HTR-8/SVneo (cell line): ENCODE measurements at regions not wholly inside any gene's neighbourhood (a gene's known extent, or its start where the extent isn't known, plus 50 kb on each side); places are given as distances from the start of the nearest gene placed in this dataset.

ENCODE experiments used
- DNase-seq: peaks from one replicate; pipeline ENCODE4 v3.0.0; 2011; ENCODE audit warnings: low spot score, mixed read lengths; ENCODE audit not compliant: insufficient read length
- FAIRE-seq: peaks from 2 replicates; lab custom pipeline; 2011; peaks lifted over from hg19 to GRCh38; lab: Jason Lieb, UNC

DNA sequence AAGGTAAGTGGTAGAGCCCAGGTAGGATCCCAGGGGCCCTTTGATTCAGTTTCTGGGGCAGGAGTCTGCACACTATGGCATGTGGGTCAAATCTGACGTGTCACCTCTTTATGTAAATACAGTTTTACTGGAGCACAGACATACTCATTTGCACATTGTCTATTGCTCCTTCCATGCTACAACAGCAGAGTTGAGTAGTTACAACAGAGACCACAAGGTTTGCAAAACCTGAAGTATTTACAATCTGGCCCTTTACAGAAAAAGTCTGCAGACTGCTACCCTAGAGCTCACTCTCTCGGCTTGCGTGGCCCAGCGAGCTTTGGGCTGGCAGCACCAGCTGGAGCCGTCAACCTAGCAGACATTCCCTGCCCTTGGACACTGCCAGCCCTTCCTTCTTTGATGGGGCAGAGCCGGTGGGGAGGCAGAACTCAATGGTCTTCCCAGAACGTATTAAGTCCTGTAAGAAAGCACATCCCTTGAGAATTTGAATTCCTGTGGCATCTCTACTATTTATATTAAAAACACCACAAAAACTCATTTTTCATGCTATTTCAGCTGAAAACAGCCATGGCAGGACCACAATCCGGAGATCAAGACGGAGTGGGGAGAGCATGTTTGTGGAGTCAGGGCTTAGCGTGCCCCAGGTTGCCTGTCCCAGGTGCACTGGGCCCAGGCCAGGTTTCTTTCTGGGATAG lies 133.1 kb upstream of the NUDT7 start:
- DNase-seq (no peak), FAIRE-seq (no peak)

DNA sequence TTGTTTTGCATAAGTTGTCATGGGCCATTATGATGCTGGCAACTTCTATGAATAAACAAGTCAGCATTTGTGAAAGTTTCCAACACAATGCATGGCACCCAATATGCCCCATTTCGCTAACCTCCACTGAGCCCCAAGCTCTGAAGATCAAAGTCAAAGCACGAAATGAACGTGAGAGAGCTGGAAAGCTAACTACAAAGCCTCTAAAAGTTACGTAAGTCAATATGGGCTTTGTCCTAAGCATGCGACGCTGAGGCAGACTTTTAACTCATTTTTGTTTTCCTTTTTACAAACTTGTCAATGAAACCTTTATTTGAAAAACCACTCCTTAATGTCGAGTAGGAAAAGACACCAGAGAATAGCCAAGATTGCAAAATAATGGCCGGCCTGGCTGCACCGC lies 131.6 kb upstream of the NUDT7 start:
- DNase-seq: no peak
- no peak for FAIRE-seq

DNA sequence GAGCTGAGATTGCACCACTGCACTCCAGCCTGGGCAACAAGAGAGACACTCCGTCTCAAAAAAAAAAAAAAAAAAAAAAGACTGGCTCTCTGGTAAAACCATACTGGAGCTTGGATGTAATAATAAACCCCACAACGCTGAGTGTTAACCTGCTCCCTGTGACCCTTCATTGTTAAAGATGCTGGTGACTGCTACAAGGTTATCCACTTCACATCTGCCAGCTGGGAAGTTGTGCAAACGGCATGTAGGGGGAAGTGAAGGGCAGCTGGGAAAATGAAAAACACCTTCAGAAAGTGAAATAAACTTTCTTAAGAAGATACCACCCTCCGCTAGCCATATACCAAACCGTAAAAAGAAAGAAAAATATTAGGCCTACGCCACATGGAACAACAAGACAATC lies 131.0 kb upstream of the NUDT7 start:
- DNase-seq: no peak
- no peak for FAIRE-seq

DNA sequence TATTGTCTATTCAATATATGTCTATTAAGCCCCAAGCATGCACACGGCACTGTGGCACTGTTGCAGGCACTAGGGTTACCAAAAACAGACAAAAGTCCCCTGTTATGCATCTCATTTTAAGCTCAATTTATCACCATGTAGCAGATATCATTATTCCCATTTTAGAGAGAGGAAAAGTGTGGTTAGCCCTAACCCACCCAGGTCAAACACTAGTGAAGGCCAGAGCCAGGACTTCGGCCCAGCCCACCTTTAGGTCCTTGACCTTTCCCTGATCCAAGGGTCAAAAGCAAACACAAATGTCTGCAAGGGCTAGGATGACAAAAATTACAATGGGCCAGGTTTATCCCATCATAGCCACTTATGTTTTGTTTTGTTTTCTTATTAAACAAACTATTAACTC lies 130.3 kb upstream of the NUDT7 start:
- DNase-seq: no peak
- FAIRE-seq: no peak

DNA sequence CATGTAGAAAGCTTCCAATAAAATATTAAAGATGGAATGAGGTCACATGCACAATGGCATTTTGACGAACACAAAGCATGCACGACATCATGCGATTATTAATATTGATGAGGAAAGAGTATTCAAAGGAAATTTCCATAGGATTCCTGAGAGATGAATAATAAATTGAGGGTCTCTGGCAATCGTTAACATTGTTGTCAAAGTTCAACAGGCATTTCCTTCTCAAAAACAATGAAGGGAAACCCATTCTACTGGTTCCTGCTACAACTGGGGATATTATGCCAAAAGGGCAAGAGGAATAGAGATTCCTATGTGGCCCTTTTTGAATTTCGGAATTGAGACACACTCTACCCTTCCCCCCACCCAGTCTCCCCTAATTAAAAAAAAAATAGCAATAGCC lies 128.3 kb upstream of the NUDT7 start:
- DNase-seq (no peak), FAIRE-seq (no peak)

DNA sequence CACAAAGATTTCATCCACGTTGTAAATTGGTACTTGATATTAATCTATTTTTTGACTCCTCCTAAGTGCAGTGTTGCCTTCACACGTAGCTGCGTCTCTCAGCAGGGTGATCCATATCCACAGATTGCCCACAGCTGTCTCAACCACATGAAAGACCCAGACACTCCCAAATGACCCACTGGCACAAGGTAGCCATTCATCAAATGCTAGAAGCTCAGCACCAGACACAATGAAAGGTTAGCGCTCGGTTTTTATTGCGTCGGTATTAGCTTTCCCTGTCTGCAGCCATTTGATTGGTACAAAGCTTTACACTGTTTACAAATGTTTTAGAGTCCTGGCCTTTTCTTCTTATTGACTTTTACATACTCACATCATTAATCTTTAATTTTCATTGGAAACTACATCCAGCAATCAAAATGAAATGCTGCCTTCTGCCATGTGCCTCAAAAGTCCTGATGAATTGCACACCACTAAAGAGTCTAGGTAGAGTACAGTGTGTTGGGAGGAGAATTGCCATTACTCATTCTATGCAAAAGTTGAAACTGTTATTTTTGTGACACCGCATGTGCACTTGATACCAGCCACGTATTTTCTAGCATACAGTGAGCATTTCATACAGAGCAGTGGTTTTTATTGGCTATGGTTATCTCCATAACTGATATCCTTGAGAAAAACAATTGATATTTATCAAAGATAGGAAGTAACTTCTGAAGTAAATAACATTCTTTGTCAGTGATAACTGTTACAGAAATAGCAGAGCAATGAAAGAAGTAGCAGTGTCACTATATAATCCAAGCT lies 127.3 kb upstream of the NUDT7 start:
- no peak for DNase-seq
- FAIRE-seq: no peak

DNA sequence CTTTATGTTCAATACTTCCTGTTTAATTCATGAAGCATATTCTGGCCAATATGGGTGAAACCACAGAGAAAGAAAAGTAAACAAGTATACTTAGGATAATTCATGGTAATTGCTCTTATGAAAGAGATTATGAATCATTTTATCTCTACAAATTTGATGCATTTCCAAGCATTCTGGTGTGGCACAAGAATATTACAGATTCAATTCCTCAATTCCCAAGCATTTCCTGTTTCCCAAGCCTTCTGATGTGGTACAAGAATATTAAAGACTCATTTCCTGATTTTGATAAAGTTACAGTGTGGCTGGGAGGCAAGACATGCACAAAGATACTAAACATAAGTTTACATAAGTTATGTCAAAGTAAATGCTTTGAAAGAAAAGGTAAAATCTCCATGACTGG lies 126.1 kb upstream of the NUDT7 start:
- DNase-seq: no peak
- FAIRE-seq: no peak

DNA sequence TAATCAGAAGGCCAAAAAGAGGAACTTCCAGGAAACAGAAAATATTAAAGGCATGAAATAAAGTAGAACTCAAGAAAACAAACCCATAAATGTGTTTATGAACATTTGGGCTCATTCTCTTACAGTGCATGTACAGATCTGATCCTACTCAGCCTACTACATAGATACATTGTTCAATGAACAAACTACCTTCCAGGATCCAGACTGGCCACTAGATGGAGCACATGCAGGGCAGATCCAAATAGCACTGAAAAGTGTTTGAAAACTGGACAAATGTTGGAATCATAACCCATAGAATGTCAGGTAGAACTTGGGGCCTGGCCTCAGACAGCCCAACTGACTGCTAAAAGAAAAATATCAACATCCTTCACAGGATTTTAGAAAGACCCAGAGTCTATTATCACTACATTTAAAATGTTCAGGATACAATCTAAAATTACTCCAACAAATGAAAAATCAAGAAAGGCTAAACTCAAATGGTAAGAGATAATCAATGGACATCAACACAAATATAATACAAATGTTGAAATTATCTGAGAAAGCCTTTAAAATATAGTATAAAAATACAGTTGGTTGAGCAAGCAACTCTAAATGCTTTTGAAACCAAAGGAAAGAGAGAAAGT lies 122.4 kb upstream of the NUDT7 start:
- FAIRE-seq (no peak), DNase-seq (peak; percentile 10)

DNA sequence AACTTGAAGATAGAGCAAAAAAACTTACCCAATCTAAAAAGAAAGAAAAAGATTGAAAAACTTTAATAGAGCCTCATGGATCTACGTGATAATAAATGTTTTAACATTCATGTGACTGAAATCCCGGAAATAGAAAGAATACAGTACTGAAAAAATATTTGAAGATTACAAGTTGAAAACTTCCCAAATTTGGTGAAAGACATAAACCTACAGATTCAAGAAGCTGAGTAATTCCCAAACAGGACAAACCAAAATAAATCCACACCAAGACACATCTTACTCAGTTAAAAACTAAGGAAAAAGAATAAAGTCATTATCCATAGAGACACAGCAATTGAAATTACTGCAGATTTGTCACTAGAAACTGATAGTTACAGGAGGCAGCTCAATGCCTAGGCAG lies 121.8 kb upstream of the NUDT7 start:
- FAIRE-seq (no peak), DNase-seq (no peak)

DNA sequence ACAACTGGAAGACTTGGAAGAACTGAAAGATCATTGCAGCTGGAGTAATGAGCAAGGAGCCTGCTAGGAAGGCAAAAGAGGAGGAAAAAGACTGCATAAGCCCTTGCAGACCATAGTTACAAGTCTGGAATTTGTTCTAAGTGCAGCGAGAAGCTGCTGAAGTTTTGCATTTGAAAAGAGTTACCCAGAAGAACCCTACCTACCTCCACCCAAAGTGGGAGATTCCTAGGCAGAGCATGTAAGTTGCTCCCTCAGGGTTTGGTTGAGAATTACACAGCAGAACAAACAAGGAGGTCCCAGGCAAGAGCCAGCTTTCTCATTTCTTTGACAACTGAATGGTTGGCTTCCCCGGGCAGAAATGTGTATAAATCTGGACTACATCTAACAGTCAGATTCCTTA lies 118.7 kb upstream of the NUDT7 start:
- FAIRE-seq (no peak), DNase-seq (no peak)

DNA sequence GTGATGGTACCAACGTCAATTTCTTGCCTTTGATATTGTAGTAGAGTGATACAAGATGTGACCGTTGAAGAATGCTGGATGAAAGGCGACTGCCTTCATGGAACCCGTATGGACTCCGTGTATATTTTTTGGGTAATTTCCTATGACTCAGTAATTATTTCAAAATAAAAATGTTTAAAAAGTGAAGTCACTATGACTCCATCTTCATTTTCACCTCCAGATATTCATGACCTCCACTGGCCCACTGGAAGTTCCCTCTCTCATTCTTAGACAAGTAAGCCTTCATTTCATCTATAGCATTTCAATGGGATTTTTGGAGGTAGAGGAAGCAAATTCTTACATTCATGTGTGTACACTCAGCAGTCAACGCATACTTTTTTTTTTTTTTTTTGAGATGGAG lies 111.8 kb upstream of the NUDT7 start:
- DNase-seq (no peak), FAIRE-seq (no peak)

DNA sequence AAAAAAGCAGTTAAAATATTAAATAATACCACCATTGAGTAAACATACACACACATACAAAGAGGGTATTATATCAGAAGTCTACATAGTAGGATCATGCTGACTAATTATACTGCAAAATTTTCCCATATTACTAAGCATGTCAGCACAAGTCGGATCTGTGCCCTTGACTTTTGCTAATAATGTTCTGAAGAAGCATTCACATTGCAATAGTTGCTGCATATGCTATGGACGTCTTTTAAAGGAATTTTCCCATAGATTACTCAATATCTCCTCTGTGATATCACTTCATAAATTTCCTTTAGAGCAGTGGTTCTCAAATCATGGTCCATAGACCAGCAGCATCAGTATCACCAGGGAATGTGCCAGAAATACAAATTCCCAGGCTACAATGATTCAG lies 110.9 kb upstream of the NUDT7 start:
- DNase-seq: no peak
- no peak for FAIRE-seq

DNA sequence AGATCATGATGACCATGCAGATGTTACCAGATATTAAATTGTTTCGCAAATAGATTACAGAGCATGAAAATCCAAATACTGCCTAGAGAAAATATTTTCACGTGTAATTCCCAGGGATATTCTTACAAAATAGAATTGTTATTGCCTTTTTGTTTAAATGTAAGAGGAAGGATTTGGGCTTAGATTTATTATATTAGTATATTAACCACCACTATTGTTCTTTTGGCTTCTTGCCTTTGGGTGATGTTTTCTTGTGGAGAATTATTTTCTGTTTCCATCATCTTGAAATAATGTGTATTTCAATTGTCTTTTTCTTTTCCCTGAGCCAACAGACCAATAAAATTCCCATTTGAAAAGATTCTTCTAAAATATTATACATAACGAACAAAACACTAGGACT lies 109.7 kb upstream of the NUDT7 start:
- FAIRE-seq (no peak), DNase-seq (no peak)

DNA sequence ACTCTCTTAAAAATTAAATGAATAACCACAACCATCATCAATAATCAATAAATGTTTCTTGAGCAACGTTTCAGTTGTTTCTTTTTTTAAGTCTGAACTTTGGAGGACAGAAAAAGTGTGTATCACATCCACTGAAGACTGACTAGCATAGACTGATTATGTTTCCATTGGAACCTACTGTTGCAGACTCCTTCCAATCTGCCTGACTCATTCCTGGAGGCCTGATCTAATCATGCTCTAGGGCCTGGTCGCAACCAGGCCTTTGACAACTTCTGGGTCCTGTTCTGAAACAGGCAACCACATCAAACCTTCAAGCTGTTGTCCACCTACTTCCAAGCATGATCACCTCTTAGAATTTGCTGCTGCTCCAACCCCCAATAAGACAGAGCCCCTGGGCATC lies 109.2 kb upstream of the NUDT7 start:
- DNase-seq: no peak
- FAIRE-seq: no peak

DNA sequence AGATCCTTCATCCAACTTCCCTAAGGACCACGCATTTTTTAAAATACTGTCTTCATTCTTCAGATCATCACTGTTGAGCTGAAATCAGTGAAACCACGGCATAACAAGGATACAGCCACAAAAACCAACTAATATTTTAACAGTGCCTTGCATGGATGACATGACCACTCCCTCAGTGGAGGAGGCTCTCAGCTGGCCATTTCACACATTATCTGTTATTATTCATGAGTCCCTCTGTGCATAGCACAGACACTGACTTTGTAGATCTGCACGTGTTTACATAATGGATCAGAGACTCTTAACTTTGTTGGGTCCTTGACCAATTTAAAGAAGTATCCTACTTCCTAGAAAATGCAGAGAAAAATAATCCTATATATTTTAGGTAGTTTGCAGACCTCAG lies 104.8 kb upstream of the NUDT7 start:
- FAIRE-seq (no peak), DNase-seq (no peak)

DNA sequence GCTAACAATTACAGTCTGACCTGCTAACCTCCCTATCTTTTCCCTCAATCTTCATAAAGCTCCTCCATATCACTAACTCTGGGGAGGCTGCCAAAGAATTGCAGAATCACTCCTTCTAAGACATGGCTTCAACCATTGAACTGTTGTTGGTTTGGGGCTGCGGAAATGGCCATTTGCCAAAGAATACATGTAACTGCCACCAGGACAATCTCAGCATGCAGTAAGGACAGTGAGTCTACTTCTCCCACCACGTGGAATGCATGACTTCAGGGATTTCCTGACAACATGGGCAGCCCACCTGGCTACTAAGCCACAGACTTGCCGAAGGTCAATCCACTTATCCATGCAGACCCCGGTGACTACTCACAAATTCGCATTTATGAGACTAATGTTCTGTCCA lies 104.3 kb upstream of the NUDT7 start:
- FAIRE-seq (no peak), DNase-seq (no peak)

DNA sequence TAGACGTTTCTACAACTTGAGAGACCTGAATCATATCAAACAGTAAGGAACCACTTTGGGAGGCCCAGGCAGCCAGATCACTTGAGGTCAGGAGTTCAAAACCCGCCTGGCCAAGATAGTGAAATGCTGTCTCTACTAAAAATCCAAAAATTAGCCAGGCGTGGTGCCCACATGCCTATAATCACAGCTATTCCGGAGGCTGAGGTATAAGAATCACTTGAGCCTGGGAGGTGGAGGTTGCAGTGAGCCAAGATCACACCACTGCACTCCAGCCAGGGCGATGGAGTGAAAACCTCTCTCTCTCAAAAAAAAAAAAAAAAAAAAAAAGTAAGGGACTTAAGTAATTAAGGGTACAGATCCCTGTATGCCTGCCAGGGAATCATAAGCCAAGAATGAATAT lies 103.4 kb upstream of the NUDT7 start:
- no peak for DNase-seq
- no peak for FAIRE-seq

DNA sequence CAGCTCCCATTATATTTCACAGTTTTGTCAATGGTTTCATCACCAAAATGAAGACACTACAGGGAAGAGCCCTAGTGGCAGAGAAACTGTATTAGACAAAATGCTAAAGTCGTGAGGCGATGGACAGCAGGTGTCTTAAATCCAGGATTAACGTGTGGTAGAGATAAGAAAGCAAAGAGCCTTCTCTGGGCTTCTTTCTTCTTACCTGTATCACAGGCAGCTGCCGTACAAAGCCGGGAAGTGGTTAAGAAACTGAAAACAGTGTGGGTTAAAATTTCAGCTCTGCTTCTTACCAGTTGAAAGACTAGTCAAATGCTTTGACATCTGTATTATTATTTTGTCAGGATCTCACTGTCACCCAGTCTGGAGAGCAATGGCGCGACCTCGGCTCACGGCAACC lies 98.2 kb upstream of the NUDT7 start:
- no peak for DNase-seq
- FAIRE-seq: no peak

DNA sequence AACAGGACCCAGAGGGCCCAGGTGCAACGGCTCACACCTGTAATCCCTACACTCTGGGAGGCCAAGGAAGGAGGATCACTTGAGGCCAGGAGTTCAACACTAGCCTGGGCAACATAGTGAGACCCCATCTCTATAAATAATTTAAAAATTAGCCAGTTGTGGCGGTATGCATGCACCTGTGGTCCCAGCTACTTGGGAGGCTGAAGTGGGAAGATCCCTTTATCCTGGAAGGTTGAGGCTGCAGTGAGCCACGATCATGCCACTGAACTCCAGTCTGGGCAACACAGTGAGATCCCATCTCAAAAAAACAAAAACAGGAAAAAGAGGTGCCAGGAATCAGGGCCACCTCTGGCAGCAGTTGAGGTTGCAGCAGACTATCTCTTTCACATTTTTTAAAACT lies 85.7 kb upstream of the NUDT7 start:
- no peak for DNase-seq
- FAIRE-seq: no peak

DNA sequence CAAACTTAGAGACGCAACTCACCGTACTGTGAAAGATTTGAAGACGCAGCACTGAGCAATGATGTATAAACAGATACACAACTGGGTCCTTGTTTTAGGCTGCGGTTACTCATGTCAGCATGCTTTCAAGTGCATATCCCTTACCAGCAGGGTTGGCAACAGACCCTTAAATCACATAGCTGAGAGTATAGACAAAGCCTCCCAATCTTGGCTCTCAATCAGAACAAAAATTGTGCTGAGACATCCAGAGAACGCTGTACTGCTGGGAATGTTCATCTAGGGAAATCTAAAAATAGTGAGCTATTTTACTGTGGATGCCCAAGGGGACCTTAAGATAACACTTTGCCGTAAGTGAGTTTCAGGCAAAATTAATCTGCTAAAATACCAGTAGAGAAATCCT lies 84.4 kb upstream of the NUDT7 start:
- FAIRE-seq (no peak), DNase-seq (no peak)

DNA sequence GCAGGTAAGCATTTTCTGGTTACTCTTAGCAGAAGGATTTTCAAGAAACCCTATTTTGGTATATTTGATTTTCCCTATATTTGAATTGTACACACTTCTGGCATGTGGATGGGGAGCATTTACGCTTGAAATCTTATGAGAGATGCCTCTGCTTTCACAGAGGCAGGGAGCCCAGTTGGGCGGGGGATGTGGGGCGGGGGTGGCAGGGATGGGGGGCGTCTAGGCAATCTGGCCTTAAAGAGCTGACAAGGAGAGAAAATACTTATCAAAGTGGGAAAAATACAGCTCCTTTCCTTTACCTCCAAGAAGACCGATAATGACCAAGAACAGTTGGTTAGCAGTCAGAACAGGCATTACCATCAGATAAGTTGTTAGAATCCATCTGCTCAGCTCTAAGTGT lies 79.1 kb upstream of the NUDT7 start:
- FAIRE-seq (no peak), DNase-seq (no peak)

DNA sequence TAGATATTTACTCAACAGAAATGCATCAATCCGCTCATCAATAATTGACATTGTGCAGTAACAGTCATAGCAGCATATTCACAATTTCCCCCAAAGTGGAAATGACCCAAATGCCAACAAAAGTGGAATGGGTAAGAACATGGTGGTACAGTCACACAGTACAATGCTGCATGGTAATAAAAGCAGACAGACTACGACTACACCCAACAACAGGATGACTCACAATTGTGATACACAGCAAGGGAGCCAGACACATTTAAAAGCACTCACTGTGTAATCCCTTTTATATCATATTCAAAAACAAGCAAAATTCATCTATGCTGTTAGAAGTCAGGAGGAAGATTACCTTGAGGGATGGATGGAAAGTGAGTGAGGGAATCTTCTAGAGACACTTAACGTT lies 76.5 kb upstream of the NUDT7 start:
- no peak for FAIRE-seq

More for the DNA sequence above, 76.5 kb upstream of the NUDT7 start:
- DNase-seq: no peak
